Stomach (tissue), 8 donors: ENCODE measurements at regions not wholly inside any gene's neighbourhood (a gene's known extent, or its start where the extent isn't known, plus 50 kb on each side); places are given as distances from the start of the nearest gene placed in this dataset.

Experiments
- DNase-seq, 2 donors: peaks; one replicate each; pipeline versions ENCODE4 v3.0.0 to v3.0.0-alpha.2; 2013 to 2019
- H3K27ac ChIP-seq, 5 donors: fragments of 200-600 bp in 4 of 5; sonication (generic) in 4 of 5; one replicate each; pipeline ENCODE4 v1.5.1; 2013 to 2019; ENCODE audit warnings: mild to moderate bottlenecking in 1 of 5, moderate library complexity in 1 of 5
- H3K27me3 ChIP-seq, 3 donors: fragments of 200-600 bp; sonication (generic); one replicate each; pipeline ENCODE4 v1.5.1; 2017 to 2019; ENCODE audit warnings: mixed run types in 1 of 3
- H3K36me3 ChIP-seq, 4 donors: fragments of 200-600 bp; sonication (generic); 1 replicate in 3 of 4; 2 replicates in 1 of 4; pipeline ENCODE4 v1.5.1; 2016 to 2019
- H3K4me1 ChIP-seq, 4 donors: fragments of 200-600 bp; sonication (generic); one replicate each; pipeline ENCODE4 v1.5.1; 2016 to 2019
- H3K4me3 ChIP-seq, 4 donors: fragments of 200-600 bp; sonication (generic) in 3 of 4; one replicate each; pipeline ENCODE4 v1.5.1; 2016 to 2019; ENCODE audit warnings: mild to moderate bottlenecking in 1 of 4
- H3K9me3 ChIP-seq, 4 donors: fragments of 200-600 bp; sonication (generic); one replicate each; pipeline ENCODE4 v1.5.1; 2016 to 2019
- CTCF ChIP-seq, 7 experiments: fragments of 450-650 bp in 4 of 7; fragments of 200-600 bp in 3 of 7; sonication (generic) in 3 of 7; IDR thresholded peaks; one replicate each; pipeline ENCODE4 v1.5.1; 2016 to 2019; ENCODE audit warnings: antibody characterized with exemption in 7 of 7, control low read depth in 2 of 7, mild to moderate bottlenecking in 1 of 7
- EP300 ChIP-seq: sonication (generic); formaldehyde crosslinking; IDR thresholded peaks from one replicate; pipeline ENCODE4 v1.6.1; 2017; ENCODE audit warnings: antibody characterized with exemption
- POLR2A ChIP-seq, 4 donors: fragments of 450-650 bp; IDR thresholded peaks; one replicate each; pipeline ENCODE4 v1.6.1; 2016; ENCODE audit warnings: antibody characterized with exemption in 4 of 4, control low read depth in 2 of 4, mild to moderate bottlenecking in 1 of 4, moderate library complexity in 1 of 4
- POLR2AphosphoS5 ChIP-seq, 3 donors: sonication (generic); formaldehyde crosslinking; IDR thresholded peaks; one replicate each; pipeline ENCODE4 v1.6.1; 2016; ENCODE audit warnings: antibody characterized with exemption in 3 of 3
- WGBS, 5 donors: extraction: QIAGEN DNeasy Blood & Tissue Kit in 3 of 5; methylation state at CpG; one replicate each; pipeline versions ENCODE4 v1.1.5 to v1.1.7; 2013 to 2018; 5-methylcytosine and 5-hydroxymethylcytosine counted together
- intact Hi-C: fragments of 100-400 bp; cut with DNase I; formaldehyde crosslinking; loops from one replicate; pipeline ENCODE4 v1.15.1; 2023; ENCODE audit warnings: low total_unique reads
- donor health status: healthy with polysubstance abuse.
- donor health status: Bipolar disorder and iron deficiency.
- donor health status: healthy.

DNA sequence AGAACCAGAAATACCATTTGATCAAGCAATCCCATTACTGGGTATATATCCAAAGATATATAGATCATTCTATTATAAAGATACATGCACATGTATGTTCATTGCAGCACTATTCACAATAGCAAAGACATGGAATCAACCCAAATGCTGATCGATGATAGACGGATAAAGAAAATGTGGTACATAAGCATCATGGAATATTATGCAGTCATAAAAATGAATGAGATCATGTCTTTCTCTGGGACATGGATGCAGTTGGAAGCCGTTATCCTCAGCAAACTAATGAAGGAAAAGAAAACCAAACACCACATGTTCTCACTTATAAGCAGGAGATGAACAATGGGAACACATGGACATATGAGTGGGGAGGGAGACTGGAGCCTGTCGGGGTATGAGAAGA lies 1540.9 kb upstream of the MIR17HG start:
- intact Hi-C loops = no loop called here
- no peaks in the 10 kb centered on the region for H3K4me1 ChIP-seq

GRCh38 chr13:89812856-89813255 lies 1534.6 kb upstream of the MIR17HG start:
- H3K36me3 ChIP-seq = no peaks in the 10 kb centered on the region
- DNase-seq = no peak
- H3K4me1 ChIP-seq = no peaks in the 10 kb centered on the region
- no peak for TF ChIP-seq POLR2AphosphoS5 (IDR thresholded peaks at IDR 0.05)
- TF ChIP-seq EP300 = no peak
- no peak for TF ChIP-seq CTCF (IDR thresholded peaks at IDR 0.05)
- TF ChIP-seq POLR2A (IDR thresholded peaks at IDR 0.05) = no peak
- no peak overlapping the region for H3K27ac ChIP-seq
- WGBS, 5 donors = 46 to 66% (median 55%) methylated on average over 2 of the region's 2 CpGs
- H3K27me3 ChIP-seq = no peaks in the 10 kb centered on the region
- H3K9me3 ChIP-seq = peaks cover 0 to 13% (median 8%) of the 10 kb centered on the region in 4 donors
- intact Hi-C loops = no loop called here
- H3K4me3 ChIP-seq = no peak overlapping the region

More for the DNA sequence above, 1540.9 kb upstream of the MIR17HG start:
- DNase-seq = no peak
- H3K27ac ChIP-seq = no peak overlapping the region
- no peaks in the 10 kb centered on the region for H3K36me3 ChIP-seq
- H3K27me3 ChIP-seq = no peaks in the 10 kb centered on the region
- TF ChIP-seq POLR2AphosphoS5 (IDR thresholded peaks at IDR 0.05) (no peak), EP300 (no peak), POLR2A (IDR thresholded peaks at IDR 0.05) (no peak)
- no peaks in the 10 kb centered on the region for H3K9me3 ChIP-seq
- WGBS, 5 donors = 79 to 88% (median 86%) methylated on average over 4 of the region's 4 CpGs
- H3K4me3 ChIP-seq = no peak overlapping the region

- Histone ChIP-seq H3K27me3 (no peaks in the 10 kb centered on the region), H3K9me3 (peaks cover 0 to 21% (median 15%) of the 10 kb centered on the region in 4 donors), H3K4me3 (no peak overlapping the region), H3K4me1 (no peaks in the 10 kb centered on the region), H3K27ac (no peak overlapping the region), H3K36me3 (no peaks in the 10 kb centered on the region)
- no peak for DNase-seq
- intact Hi-C loops = no loop called here
- TF ChIP-seq EP300 (no peak), CTCF (IDR thresholded peaks at IDR 0.05) (no peak), POLR2A (IDR thresholded peaks at IDR 0.05) (no peak), POLR2AphosphoS5 (IDR thresholded peaks at IDR 0.05) (no peak)
These were observed 1531.1 kb upstream of the MIR17HG start for GRCh38 chr13:89816404-89816803.

- TF ChIP-seq CTCF (IDR thresholded peaks at IDR 0.05) = no peak
- no peak for TF ChIP-seq POLR2AphosphoS5 (IDR thresholded peaks at IDR 0.05)
- Histone ChIP-seq H3K27me3 (no peaks in the 10 kb centered on the region), H3K36me3 (no peaks in the 10 kb centered on the region), H3K27ac (no peak overlapping the region), H3K4me1 (no peaks in the 10 kb centered on the region), H3K9me3 (peaks cover 0 to 12% (median 11%) of the 10 kb centered on the region in 4 donors), H3K4me3 (no peak overlapping the region)
- intact Hi-C loops = no loop called here
- no peak for DNase-seq
- 31 to 39% (median 34%) methylated on average over 4 of the region's 4 CpGs for WGBS, 5 donors
These were observed 1525.0 kb upstream of the MIR17HG start for GRCh38 chr13:89822467-89822866.

DNA sequence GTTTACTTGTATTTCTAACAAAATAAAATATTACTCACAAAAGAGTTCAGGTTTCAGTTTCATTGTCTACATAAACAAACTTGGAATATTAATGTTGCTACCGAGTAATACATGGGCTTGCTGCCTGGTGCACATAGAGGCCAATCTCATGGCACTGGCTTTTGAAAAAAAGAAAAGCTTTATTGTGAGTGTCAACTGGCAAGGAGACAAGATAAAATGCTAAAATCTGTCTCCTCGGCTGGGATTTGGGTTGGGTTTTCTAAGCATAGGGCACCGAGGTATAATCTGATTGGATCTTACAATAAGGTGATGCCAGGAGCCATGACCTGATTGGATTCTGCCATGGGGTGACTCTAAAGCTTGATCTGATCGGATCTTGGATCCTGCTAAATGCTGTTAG lies 1519.9 kb upstream of the MIR17HG start:
- no peak overlapping the region for H3K27ac ChIP-seq
- H3K4me1 ChIP-seq = no peaks in the 10 kb centered on the region
- TF ChIP-seq EP300 = no peak
- no peak for TF ChIP-seq POLR2A (IDR thresholded peaks at IDR 0.05)
- no peak for TF ChIP-seq CTCF (IDR thresholded peaks at IDR 0.05)
- TF ChIP-seq POLR2AphosphoS5 (IDR thresholded peaks at IDR 0.05) = no peak
- H3K27me3 ChIP-seq = no peaks in the 10 kb centered on the region
- no peaks in the 10 kb centered on the region for H3K36me3 ChIP-seq
- intact Hi-C loops = no loop called here
- no peak overlapping the region for H3K4me3 ChIP-seq
- no peak for DNase-seq
- H3K9me3 ChIP-seq = no peaks in the 10 kb centered on the region
- 58 to 73% (median 69%) methylated on average over 4 of the region's 4 CpGs for WGBS, 5 donors
